ENCODE measurements at regions not wholly inside any gene's neighbourhood (a gene's known extent, or its start where the extent isn't known, plus 50 kb on each side); places are given as distances from the start of the nearest gene placed in this dataset.

GRCh38 chr6:19333936-19334335 is 503.2 kb upstream of the ID4 start:
- H3K27me3 ChIP-seq (ENCODE audit: low read length), result no peaks in the 10 kb centered on the region
- H3K9me2 ChIP-seq (replicated peaks; ENCODE audit: low read length), result no peaks in the 10 kb centered on the region
- no peaks in the 10 kb centered on the region for H3K79me2 ChIP-seq (ENCODE audit: low read length)
- intact Hi-C loops (cut with micrococcal nuclease), result loop anchor here (5.0 kb wide), 2 partner anchors 83 to 133 kb away; no protein-coding TSS in a partner anchor
- H2AFZ ChIP-seq (ENCODE audit: low read length), result 0 out of 2 replicates have a peak overlapping the region, but pooled peaks have one; percentile 37
- H3K4me3 ChIP-seq (ENCODE audit: low read length), result peak overlapping the region; percentile 22; the same call in 1 of the 2 replicates
- H3K9ac ChIP-seq (ENCODE audit: low read length), result peak overlapping the region; percentile 68
- POLR2A ChIA-PET (ENCODE audit: unreplicated experiment), result no interaction called here
- H3K4me1 ChIP-seq (ENCODE audit: insufficient read depth, low read length), result peaks cover 66% of the 10 kb centered on the region
- peak overlapping the region; percentile 69 for H3K4me2 ChIP-seq (ENCODE audit: low read length)
- CTCF ChIA-PET, result interaction anchor here (0.7 kb wide), 1 partner anchor 12 kb away, joined by 4 read pairs; no protein-coding TSS in a partner anchor
- peak; percentile 92 for ATAC-seq
- no peaks in the 10 kb centered on the region for H3K9me3 ChIP-seq (ENCODE audit: low read length)
- peak; percentile 96 for DNase-seq
- H4K20me1 ChIP-seq (ENCODE audit: low read length), result no peaks in the 10 kb centered on the region
- H3F3A ChIP-seq (ENCODE audit: low read length, unreplicated experiment), result peaks cover 4% of the 10 kb centered on the region
- peak overlapping the region; percentile 93 for H3K27ac ChIP-seq (ENCODE audit: low read length)
- no peaks in the 10 kb centered on the region for H3K36me3 ChIP-seq (ENCODE audit: low read depth, low read length)
- no TSS peak for BruUV-seq (replicated peaks)
- TF ChIP-seq EZH2 (IDR thresholded peaks at IDR 0.05; ENCODE audit: low read length, unreplicated experiment), result no peak
- TF ChIP-seq CTCF (conservative IDR thresholded peaks at IDR 0.05; ENCODE audit: low read depth, low read length), result no peak
- no peak for TF ChIP-seq EZH2phosphoT487 (IDR thresholded peaks at IDR 0.05; ENCODE audit: borderline replicate concordance, low read length)

- H3K9ac ChIP-seq (ENCODE audit: low read length), result no peak overlapping the region
- H3K4me1 ChIP-seq (ENCODE audit: insufficient read depth, low read length), result peaks cover 42% of the 10 kb centered on the region
- no peaks in the 10 kb centered on the region for H3K36me3 ChIP-seq (ENCODE audit: low read depth, low read length)
- no peaks in the 10 kb centered on the region for H3K9me2 ChIP-seq (replicated peaks; ENCODE audit: low read length)
- H3K27me3 ChIP-seq (ENCODE audit: low read length), result no peaks in the 10 kb centered on the region
- H3K9me3 ChIP-seq (ENCODE audit: low read length), result no peaks in the 10 kb centered on the region
- CTCF ChIA-PET, result no interaction called here
- DNase-seq, result no peak
- POLR2A ChIA-PET (ENCODE audit: unreplicated experiment), result no interaction called here
- TF ChIP-seq EZH2 (IDR thresholded peaks at IDR 0.05; ENCODE audit: low read length, unreplicated experiment) (no peak), EZH2phosphoT487 (IDR thresholded peaks at IDR 0.05; ENCODE audit: borderline replicate concordance, low read length) (no peak), CTCF (conservative IDR thresholded peaks at IDR 0.05; ENCODE audit: low read depth, low read length) (no peak)
- intact Hi-C loops (cut with micrococcal nuclease), result loop anchor here (5.0 kb wide), 1 partner anchor 704 kb away; no protein-coding TSS in a partner anchor
- H4K20me1 ChIP-seq (ENCODE audit: low read length), result no peaks in the 10 kb centered on the region
- BruUV-seq (replicated peaks), result no TSS peak
- no peak overlapping the region for H3K4me2 ChIP-seq (ENCODE audit: low read length)
- H3K79me2 ChIP-seq (ENCODE audit: low read length), result no peaks in the 10 kb centered on the region
- H2AFZ ChIP-seq (ENCODE audit: low read length), result no peak overlapping the region
- H3F3A ChIP-seq (ENCODE audit: low read length, unreplicated experiment), result peaks cover 4% of the 10 kb centered on the region
- ATAC-seq, result no peak
- no peak overlapping the region for H3K4me3 ChIP-seq (ENCODE audit: low read length)
- H3K27ac ChIP-seq (ENCODE audit: low read length), result no peak overlapping the region
Measured at GRCh38 chr6:19336579-19336978, 500.6 kb upstream of the ID4 start.

- Histone ChIP-seq H3K4me1 (ENCODE audit: insufficient read depth, low read length) (peaks cover 38% of the 10 kb centered on the region), H3K9me2 (replicated peaks; ENCODE audit: low read length) (no peaks in the 10 kb centered on the region), H3K4me2 (ENCODE audit: low read length) (no peak overlapping the region), H3K9ac (ENCODE audit: low read length) (no peak overlapping the region), H3K9me3 (ENCODE audit: low read length) (no peaks in the 10 kb centered on the region), H3F3A (ENCODE audit: low read length, unreplicated experiment) (peaks cover 4% of the 10 kb centered on the region), H3K79me2 (ENCODE audit: low read length) (no peaks in the 10 kb centered on the region), H3K4me3 (ENCODE audit: low read length) (no peak overlapping the region), H3K27ac (ENCODE audit: low read length) (no peak overlapping the region), H3K36me3 (ENCODE audit: low read depth, low read length) (no peaks in the 10 kb centered on the region), H2AFZ (ENCODE audit: low read length) (no peak overlapping the region), H4K20me1 (ENCODE audit: low read length) (no peaks in the 10 kb centered on the region), H3K27me3 (ENCODE audit: low read length) (no peaks in the 10 kb centered on the region)
- no TSS peak for BruUV-seq (replicated peaks)
- intact Hi-C loops (cut with micrococcal nuclease), result loop anchor here (5.0 kb wide), 1 partner anchor 705 kb away; no protein-coding TSS in a partner anchor
- CTCF ChIA-PET, result no interaction called here
- POLR2A ChIA-PET (ENCODE audit: unreplicated experiment), result no interaction called here
- DNase-seq, result no peak
- TF ChIP-seq EZH2 (IDR thresholded peaks at IDR 0.05; ENCODE audit: low read length, unreplicated experiment), result no peak
- no peak for TF ChIP-seq EZH2phosphoT487 (IDR thresholded peaks at IDR 0.05; ENCODE audit: borderline replicate concordance, low read length)
- no peak for TF ChIP-seq CTCF (conservative IDR thresholded peaks at IDR 0.05; ENCODE audit: low read depth, low read length)
- no peak for ATAC-seq
Measured at GRCh38 chr6:19337101-19337500, 500.1 kb upstream of the ID4 start.

All from PC-3 (cell line).